ENCODE measurements at regions not wholly inside any gene's neighbourhood (a gene's known extent, or its start where the extent isn't known, plus 50 kb on each side); places are given as distances from the start of the nearest gene placed in this dataset.

DNA sequence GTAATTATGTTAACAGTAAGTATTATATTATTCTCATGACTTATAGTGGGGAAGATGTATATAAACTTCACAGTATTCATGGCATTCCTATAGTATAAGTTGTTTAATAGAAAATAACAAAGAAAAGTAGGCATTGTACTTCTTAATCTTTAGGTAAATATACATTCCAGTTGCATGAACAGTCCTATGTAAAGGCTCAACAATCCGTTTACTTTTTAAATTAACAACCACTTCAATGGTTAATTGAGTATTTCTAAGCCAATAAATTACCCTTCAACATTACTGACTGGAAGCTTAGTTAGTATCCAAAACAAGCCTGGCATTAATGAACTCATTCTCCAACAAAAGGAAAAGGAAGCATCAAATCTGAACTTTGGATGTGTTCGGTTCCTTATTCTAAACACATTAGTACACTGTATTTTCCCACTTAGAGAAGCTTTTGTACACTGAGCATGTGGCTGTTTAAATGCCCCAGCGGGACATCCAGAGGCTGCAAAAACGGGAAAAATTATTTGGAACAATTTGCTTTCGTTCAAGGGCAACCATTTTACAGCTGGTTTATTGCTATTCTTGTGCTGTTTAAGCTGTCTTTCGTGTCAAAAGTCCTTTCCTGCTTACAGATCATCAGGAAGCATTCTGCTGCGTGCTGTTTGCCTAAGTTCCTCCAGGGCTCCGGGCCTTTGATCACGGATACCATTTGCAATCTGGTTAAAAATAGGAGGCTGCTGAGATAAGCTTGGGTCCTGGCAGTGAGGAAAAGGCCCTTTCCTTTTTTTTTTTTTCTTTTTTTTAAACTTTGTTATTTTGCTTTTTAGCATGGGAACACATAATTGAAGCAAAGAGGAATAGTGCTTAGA, 460.3 kb downstream of the SPRY1 start:
- H3K9me3 Mint-ChIP-seq: no peaks in the 10 kb centered on the region
- TF ChIP-seq, protein P1, sequence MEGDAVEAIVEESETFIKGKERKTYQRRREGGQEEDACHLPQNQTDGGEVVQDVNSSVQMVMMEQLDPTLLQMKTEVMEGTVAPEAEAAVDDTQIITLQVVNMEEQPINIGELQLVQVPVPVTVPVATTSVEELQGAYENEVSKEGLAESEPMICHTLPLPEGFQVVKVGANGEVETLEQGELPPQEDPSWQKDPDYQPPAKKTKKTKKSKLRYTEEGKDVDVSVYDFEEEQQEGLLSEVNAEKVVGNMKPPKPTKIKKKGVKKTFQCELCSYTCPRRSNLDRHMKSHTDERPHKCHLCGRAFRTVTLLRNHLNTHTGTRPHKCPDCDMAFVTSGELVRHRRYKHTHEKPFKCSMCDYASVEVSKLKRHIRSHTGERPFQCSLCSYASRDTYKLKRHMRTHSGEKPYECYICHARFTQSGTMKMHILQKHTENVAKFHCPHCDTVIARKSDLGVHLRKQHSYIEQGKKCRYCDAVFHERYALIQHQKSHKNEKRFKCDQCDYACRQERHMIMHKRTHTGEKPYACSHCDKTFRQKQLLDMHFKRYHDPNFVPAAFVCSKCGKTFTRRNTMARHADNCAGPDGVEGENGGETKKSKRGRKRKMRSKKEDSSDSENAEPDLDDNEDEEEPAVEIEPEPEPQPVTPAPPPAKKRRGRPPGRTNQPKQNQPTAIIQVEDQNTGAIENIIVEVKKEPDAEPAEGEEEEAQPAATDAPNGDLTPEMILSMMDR (IDR thresholded peaks at IDR 0.05; ENCODE audit: unreplicated experiment in 3 of 3): peak; percentile 12 to 30 (median 17)
- H3K27me3 Mint-ChIP-seq (ENCODE audit: low read depth): no peaks in the 10 kb centered on the region
- peak overlapping the region; percentile 87 to 94 (median 89) for H3K27ac Mint-ChIP-seq
- no peaks in the 10 kb centered on the region for H3K36me3 Mint-ChIP-seq (ENCODE audit: low read depth)
- peak overlapping the region in 2 of 3 experiments; percentile 16 to 39 for H3K4me3 Mint-ChIP-seq
- H3K4me1 Mint-ChIP-seq: peaks cover 28% of the 10 kb centered on the region

DNA sequence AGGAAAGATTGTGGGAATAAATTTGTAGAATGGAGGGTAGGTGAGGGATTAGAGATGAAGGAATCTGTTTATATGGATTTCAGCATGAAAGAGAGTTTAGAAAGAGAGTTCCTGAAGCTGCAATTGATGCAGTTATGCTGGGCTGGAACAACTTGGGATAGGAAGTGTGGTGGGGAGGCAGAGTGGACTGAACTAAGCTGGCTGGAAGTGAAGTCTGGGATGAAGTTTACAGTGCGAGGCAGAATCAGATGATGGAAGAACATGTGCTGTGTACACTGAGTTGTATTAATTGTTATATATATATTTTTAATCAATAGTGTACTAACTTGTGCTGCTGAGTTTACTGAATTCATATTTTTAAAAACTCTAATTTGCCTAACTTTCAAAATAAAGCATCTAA, 461.9 kb downstream of the SPRY1 start:
- H3K9me3 Mint-ChIP-seq: no peaks in the 10 kb centered on the region
- no peak overlapping the region for H3K4me3 Mint-ChIP-seq
- no peaks in the 10 kb centered on the region for H3K36me3 Mint-ChIP-seq (ENCODE audit: low read depth)
- H3K27ac Mint-ChIP-seq: peak overlapping the region; percentile 5 to 31 (median 17)
- TF ChIP-seq, protein P1 (IDR thresholded peaks at IDR 0.05; ENCODE audit: unreplicated experiment in 3 of 3): no peak
- H3K27me3 Mint-ChIP-seq (ENCODE audit: low read depth): no peaks in the 10 kb centered on the region
- H3K4me1 Mint-ChIP-seq: peaks cover 28% of the 10 kb centered on the region

GRCh38 chr4:123862812-123863211, 466.2 kb downstream of the SPRY1 start:
- H3K4me1 Mint-ChIP-seq: peaks cover 7% of the 10 kb centered on the region
- TF ChIP-seq, protein P1 (IDR thresholded peaks at IDR 0.05; ENCODE audit: unreplicated experiment in 3 of 3): no peak
- H3K27ac Mint-ChIP-seq: peak overlapping the region in 1 of 3 experiments; percentile 2
- peaks cover 4% of the 10 kb centered on the region for H3K36me3 Mint-ChIP-seq (ENCODE audit: low read depth)
- no peak overlapping the region for H3K4me3 Mint-ChIP-seq
- H3K9me3 Mint-ChIP-seq: peaks cover 3% of the 10 kb centered on the region
- no peaks in the 10 kb centered on the region for H3K27me3 Mint-ChIP-seq (ENCODE audit: low read depth)

DNA sequence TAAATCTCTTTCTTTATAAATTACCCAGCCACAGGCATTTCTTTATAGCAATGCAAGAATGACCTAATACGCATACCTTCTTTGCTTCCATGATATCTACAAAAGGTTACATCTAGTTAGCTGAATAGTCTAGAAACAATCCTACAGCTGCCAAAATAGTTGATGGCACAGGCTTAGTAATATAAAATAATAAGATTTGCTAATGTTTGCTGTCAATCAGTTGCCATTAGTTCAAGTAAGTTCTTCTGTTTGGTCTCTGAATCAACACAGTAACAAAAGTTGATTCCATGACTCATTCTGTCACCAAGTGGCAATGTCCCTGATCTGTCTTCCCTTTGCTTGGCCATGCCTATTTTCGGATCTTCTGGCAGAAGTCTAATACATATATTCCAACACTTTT, 470.2 kb downstream of the SPRY1 start:
- Mint-ChIP-seq H3K9me3 (peaks cover 3% of the 10 kb centered on the region), H3K27ac (no peak overlapping the region), H3K27me3 (ENCODE audit: low read depth) (no peaks in the 10 kb centered on the region), H3K4me3 (no peak overlapping the region), H3K4me1 (peaks cover 26% of the 10 kb centered on the region), H3K36me3 (ENCODE audit: low read depth) (peaks cover 4% of the 10 kb centered on the region)
- TF ChIP-seq, protein P1 (IDR thresholded peaks at IDR 0.05; ENCODE audit: unreplicated experiment in 3 of 3): no peak

DNA sequence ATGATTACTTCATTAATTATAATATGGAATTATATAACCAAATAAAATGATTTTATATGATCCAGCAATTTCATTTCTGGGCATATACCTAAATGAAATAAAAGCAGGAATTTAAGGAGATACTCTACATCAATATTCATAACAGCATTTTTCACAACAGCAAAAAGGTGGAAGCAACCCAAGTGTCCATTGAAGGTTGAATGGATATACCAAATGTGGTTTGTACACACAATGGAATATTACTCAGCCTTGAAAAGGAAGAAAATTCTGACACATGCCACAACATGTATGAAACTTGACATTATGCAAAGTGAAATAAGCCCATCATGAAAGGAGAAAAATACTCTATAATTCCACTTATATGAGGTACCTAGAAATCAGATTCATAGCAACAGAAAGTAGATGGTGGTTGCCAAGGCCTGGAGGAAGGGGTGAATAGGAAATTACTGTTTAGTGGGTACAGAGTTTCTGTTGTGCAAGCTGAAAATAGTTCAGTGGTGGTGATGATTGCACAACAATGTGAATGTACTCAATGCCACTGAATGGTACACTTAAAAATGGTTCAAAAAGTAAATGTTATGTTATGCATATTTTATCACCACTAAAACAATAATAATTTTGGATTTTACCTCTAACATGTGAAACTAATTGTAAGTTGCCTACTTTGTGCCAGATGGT, 471.5 kb downstream of the SPRY1 start:
- Mint-ChIP-seq H3K36me3 (ENCODE audit: low read depth) (peaks cover 4% of the 10 kb centered on the region), H3K9me3 (peaks cover 3% of the 10 kb centered on the region), H3K4me1 (peaks cover 38% of the 10 kb centered on the region), H3K27ac (no peak overlapping the region), H3K27me3 (ENCODE audit: low read depth) (no peaks in the 10 kb centered on the region), H3K4me3 (no peak overlapping the region)
- TF ChIP-seq, protein P1 (IDR thresholded peaks at IDR 0.05; ENCODE audit: unreplicated experiment in 3 of 3): no peak
